Keratinocyte (primary cell): ENCODE measurements at regions not wholly inside any gene's neighbourhood (a gene's known extent, or its start where the extent isn't known, plus 50 kb on each side); places are given as distances from the start of the nearest gene placed in this dataset.

Experiments used
- DNase-seq: peaks from one replicate; pipeline ENCODE4 v3.0.0-alpha.2; 2011; ENCODE audit warnings: low read depth, missing footprints, low spot score
- FAIRE-seq: peaks from 2 replicates; lab custom pipeline; 2011; peaks lifted over from hg19 to GRCh38; lab: Jason Lieb, UNC
- H2AFZ ChIP-seq: 2 replicates; pipeline ENCODE4 v1.6.0; 2012; ENCODE audit warnings: low read length, control low read depth, inconsistent platforms; ENCODE audit not compliant: control insufficient read depth
- H3K27ac ChIP-seq: 2 replicates; pipeline ENCODE4 v1.5.1; 2011; ENCODE audit warnings: low read length; ENCODE audit not compliant: control insufficient read depth, insufficient read depth
- H3K27me3 ChIP-seq: 3 replicates; pipeline ENCODE4 v1.6.0; 2011; ENCODE audit warnings: low read length; ENCODE audit not compliant: control insufficient read depth, insufficient read depth; ENCODE audit errors: extremely low read depth
- H3K36me3 ChIP-seq, 2 experiments: 2 replicates in 1 of 2; 3 replicates in 1 of 2; pipeline ENCODE4 v1.5.1; 2011; ENCODE audit warnings: low read length in 2 of 2, mild to moderate bottlenecking in 1 of 2; ENCODE audit not compliant: control insufficient read depth in 2 of 2, insufficient read depth in 2 of 2; ENCODE audit errors: extremely low read depth in 1 of 2
- H3K4me1 ChIP-seq: 3 replicates; pipeline ENCODE4 v1.5.1; 2011; ENCODE audit warnings: low read length; ENCODE audit not compliant: control insufficient read depth, insufficient read depth; ENCODE audit errors: extremely low read depth
- H3K4me2 ChIP-seq: 3 replicates; pipeline ENCODE4 v1.6.0; 2011; ENCODE audit warnings: low read depth, low read length; ENCODE audit not compliant: control insufficient read depth, insufficient read depth; ENCODE audit errors: extremely low read depth
- H3K4me3 ChIP-seq, 3 experiments: fragments of 200-600 bp in 1 of 3; sonication (generic) in 1 of 3; 2 replicates in 2 of 3; 3 replicates in 1 of 3; pipeline ENCODE4 v1.5.1; 2011 to 2016; ENCODE audit warnings: low read length in 3 of 3, mild to moderate bottlenecking in 3 of 3, control low read depth in 2 of 3, inconsistent platforms in 1 of 3, low read depth in 1 of 3, mixed read lengths in 1 of 3, mixed run types in 1 of 3, moderate library complexity in 1 of 3; ENCODE audit not compliant: control insufficient read depth in 2 of 3, insufficient read depth in 2 of 3; ENCODE audit errors: extremely low read depth in 1 of 3
- H3K79me2 ChIP-seq: 2 replicates; pipeline ENCODE4 v1.6.0; 2012; ENCODE audit warnings: low read length; ENCODE audit not compliant: control insufficient read depth, insufficient read depth
- H3K9ac ChIP-seq: 3 replicates; pipeline ENCODE4 v1.6.0; 2011; ENCODE audit warnings: low read length; ENCODE audit not compliant: control insufficient read depth, insufficient read depth; ENCODE audit errors: extremely low read depth
- H3K9me1 ChIP-seq: 3 replicates; pipeline ENCODE4 v1.6.0; 2011; ENCODE audit warnings: low read length; ENCODE audit not compliant: control insufficient read depth, insufficient read depth; ENCODE audit errors: extremely low read depth
- H3K9me3 ChIP-seq: 2 replicates; pipeline ENCODE4 v1.5.1; 2012; ENCODE audit warnings: low read depth, low read length; ENCODE audit not compliant: control insufficient read depth
- H4K20me1 ChIP-seq: 3 replicates; pipeline ENCODE4 v1.6.0; 2011; ENCODE audit warnings: low read length; ENCODE audit not compliant: control insufficient read depth, insufficient read depth; ENCODE audit errors: extremely low read depth
- EZH2 ChIP-seq: IDR thresholded peaks from one replicate; pipeline ENCODE4 v1.6.1; 2012; ENCODE audit warnings: inconsistent platforms, mild to moderate bottlenecking, low read length, moderate library complexity
- dilution Hi-C: fragments of 300-500 bp; cut with MboI; formaldehyde crosslinking; loops from one replicate; pipeline ENCODE4 v1.7.0; 2020; ENCODE audit warnings: low sequenced_read_pairs; ENCODE audit not compliant: extremely low pct_ligation_motif_present
- TF ChIP-seq, protein P1 (sequence below), 3 experiments: IDR thresholded peaks in 1 of 3; conservative IDR thresholded peaks in 1 of 3; optimal IDR thresholded peaks in 1 of 3; 2 replicates in 2 of 3; 3 replicates in 1 of 3; pipeline versions ENCODE3 to v1.5.1; 2011; ENCODE audit warnings: low read length in 3 of 3, mild to moderate bottlenecking in 3 of 3, moderate library complexity in 2 of 3, control low read depth in 1 of 3, inconsistent platforms in 1 of 3; ENCODE audit not compliant: insufficient read depth in 2 of 3; ENCODE audit errors: extremely low read depth in 1 of 3

DNA sequence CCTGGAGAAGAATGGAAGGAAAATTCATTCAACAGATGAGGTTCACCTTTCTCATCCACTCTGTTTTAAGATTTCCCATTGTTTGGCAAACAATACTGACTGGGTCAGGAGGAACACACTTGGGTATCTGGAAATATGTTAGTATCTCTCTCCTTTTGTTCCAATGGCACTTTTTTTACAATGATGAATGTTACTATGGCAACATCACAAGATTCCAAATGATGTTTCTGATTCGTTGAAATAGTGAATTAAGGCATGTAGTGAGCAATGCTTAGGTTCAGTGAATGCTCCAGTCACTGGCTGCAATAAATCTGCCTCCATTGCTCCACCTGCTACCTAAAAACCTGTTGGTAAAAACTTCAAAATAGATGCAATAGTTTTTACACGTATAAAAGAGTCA, 392.8 kb downstream of the DNAH5 start:
- Histone ChIP-seq H3K9me1 (no peaks in the 10 kb centered on the region), H3K9ac (no peak overlapping the region), H3K27me3 (no peaks in the 10 kb centered on the region), H4K20me1 (no peaks in the 10 kb centered on the region), H3K36me3 (no peaks in the 10 kb centered on the region), H3K79me2 (no peaks in the 10 kb centered on the region), H3K27ac (no peak overlapping the region), H3K4me3 (no peak overlapping the region), H2AFZ (no peak overlapping the region), H3K4me1 (no peaks in the 10 kb centered on the region), H3K4me2 (no peak overlapping the region), H3K9me3 (no peaks in the 10 kb centered on the region)
- dilution Hi-C loops: no loop called here
- DNase-seq: no peak
- TF ChIP-seq, protein P1, sequence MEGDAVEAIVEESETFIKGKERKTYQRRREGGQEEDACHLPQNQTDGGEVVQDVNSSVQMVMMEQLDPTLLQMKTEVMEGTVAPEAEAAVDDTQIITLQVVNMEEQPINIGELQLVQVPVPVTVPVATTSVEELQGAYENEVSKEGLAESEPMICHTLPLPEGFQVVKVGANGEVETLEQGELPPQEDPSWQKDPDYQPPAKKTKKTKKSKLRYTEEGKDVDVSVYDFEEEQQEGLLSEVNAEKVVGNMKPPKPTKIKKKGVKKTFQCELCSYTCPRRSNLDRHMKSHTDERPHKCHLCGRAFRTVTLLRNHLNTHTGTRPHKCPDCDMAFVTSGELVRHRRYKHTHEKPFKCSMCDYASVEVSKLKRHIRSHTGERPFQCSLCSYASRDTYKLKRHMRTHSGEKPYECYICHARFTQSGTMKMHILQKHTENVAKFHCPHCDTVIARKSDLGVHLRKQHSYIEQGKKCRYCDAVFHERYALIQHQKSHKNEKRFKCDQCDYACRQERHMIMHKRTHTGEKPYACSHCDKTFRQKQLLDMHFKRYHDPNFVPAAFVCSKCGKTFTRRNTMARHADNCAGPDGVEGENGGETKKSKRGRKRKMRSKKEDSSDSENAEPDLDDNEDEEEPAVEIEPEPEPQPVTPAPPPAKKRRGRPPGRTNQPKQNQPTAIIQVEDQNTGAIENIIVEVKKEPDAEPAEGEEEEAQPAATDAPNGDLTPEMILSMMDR (optimal IDR thresholded peaks at IDR 0.05 in 1 of 3, IDR thresholded peaks at IDR 0.05 in 1 of 3, conservative IDR thresholded peaks at IDR 0.05 in 1 of 3; ENCODE audit: extremely low read depth in 1 of 3, insufficient read depth in 2 of 3, low read length in 3 of 3): no peak
- TF ChIP-seq EZH2: no peak
- no peak for FAIRE-seq

DNA sequence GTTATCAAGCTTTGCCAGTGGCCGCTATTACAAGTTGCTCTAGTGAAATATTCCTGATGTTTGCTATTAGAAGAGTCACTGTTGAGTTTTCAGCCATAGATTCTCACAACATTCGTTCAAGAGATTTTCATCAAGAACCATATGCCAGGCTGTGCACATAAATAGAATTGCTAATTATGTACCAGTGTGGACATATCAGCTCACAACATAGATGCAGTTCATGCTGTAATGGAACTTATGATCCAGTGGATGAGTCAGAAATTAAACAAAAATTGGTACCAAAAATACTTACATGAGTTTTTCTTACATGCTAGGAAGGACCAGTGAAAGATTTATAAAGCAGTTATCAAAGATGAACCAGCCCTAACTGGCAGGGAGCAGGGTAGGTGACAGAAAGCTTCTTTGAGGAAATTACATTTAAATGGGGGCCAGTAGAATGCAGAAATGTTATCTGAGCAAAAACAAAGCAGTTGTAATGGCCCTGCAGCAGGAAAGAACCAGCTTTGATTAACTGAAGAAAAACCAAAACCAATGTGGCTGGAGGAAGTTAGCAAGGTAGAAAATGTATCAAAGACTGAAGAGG, 404.2 kb downstream of the DNAH5 start:
- dilution Hi-C loops: no loop called here

More for the DNA sequence above, 404.2 kb downstream of the DNAH5 start:
- H3K36me3 ChIP-seq: no peaks in the 10 kb centered on the region
- H2AFZ ChIP-seq: no peak overlapping the region
- no peaks in the 10 kb centered on the region for H3K9me1 ChIP-seq
- H3K9me3 ChIP-seq: no peaks in the 10 kb centered on the region
- H3K4me3 ChIP-seq: no peak overlapping the region
- no peak overlapping the region for H3K27ac ChIP-seq
- H3K9ac ChIP-seq: no peak overlapping the region
- no peaks in the 10 kb centered on the region for H4K20me1 ChIP-seq
- DNase-seq: no peak
- no peak overlapping the region for H3K4me2 ChIP-seq
- TF ChIP-seq, protein P1 (optimal IDR thresholded peaks at IDR 0.05 in 1 of 3, IDR thresholded peaks at IDR 0.05 in 1 of 3, conservative IDR thresholded peaks at IDR 0.05 in 1 of 3; ENCODE audit: extremely low read depth in 1 of 3, insufficient read depth in 2 of 3, low read length in 3 of 3): no peak
- no peak for TF ChIP-seq EZH2
- FAIRE-seq: no peak
- no peaks in the 10 kb centered on the region for H3K79me2 ChIP-seq
- H3K4me1 ChIP-seq: no peaks in the 10 kb centered on the region
- no peaks in the 10 kb centered on the region for H3K27me3 ChIP-seq
